Liver (tissue), 3 donors: ENCODE measurements at regions not wholly inside any gene's neighbourhood (a gene's known extent, or its start where the extent isn't known, plus 50 kb on each side); places are given as distances from the start of the nearest gene placed in this dataset.

ENCODE experiments used
- FOXA1 ChIP-seq: IDR thresholded peaks from 2 replicates; pipeline ENCODE4 v1.6.1; 2016; ENCODE audit warnings: antibody characterized with exemption
- GABPA ChIP-seq, 2 donors: IDR thresholded peaks in 1 of 2; conservative IDR thresholded peaks in 1 of 2; 2 replicates each; pipeline ENCODE4 v1.6.1; 2016; ENCODE audit warnings: antibody characterized with exemption in 2 of 2, mild to moderate bottlenecking in 1 of 2, moderate library complexity in 1 of 2
- RAD21 ChIP-seq, 2 donors: IDR thresholded peaks; 2 replicates each; pipeline ENCODE4 v1.6.1; 2016; ENCODE audit warnings: antibody characterized with exemption in 2 of 2, mild to moderate bottlenecking in 2 of 2
- YY1 ChIP-seq: IDR thresholded peaks from 2 replicates; pipeline ENCODE4 v1.6.1; 2016; ENCODE audit warnings: antibody characterized with exemption, mild to moderate bottlenecking
- TF ChIP-seq, protein P1 (sequence below): fragments of 150-350 bp; IDR thresholded peaks from 2 replicates; pipeline ENCODE4 v1.5.1; 2017; ENCODE audit warnings: improper control_type of control experiment, low read depth, low read length; ENCODE audit not compliant: missing input control
- TF ChIP-seq, protein P2 (sequence below): IDR thresholded peaks from 2 replicates; pipeline ENCODE4 v1.6.1; 2016; ENCODE audit warnings: antibody characterized with exemption
- donor health status: healthy.
- donor health status: healthy.

GRCh38 chr7:8913682-8914081 lies 480.3 kb downstream of the NXPH1 start:
- TF ChIP-seq FOXA1 (no peak), RAD21 (IDR thresholded peaks at IDR 0.05) (no peak), YY1 (no peak), GABPA (IDR thresholded peaks at IDR 0.05 in 1 of 2, conservative IDR thresholded peaks at IDR 0.05 in 1 of 2) (no peak)
- TF ChIP-seq, protein P1, sequence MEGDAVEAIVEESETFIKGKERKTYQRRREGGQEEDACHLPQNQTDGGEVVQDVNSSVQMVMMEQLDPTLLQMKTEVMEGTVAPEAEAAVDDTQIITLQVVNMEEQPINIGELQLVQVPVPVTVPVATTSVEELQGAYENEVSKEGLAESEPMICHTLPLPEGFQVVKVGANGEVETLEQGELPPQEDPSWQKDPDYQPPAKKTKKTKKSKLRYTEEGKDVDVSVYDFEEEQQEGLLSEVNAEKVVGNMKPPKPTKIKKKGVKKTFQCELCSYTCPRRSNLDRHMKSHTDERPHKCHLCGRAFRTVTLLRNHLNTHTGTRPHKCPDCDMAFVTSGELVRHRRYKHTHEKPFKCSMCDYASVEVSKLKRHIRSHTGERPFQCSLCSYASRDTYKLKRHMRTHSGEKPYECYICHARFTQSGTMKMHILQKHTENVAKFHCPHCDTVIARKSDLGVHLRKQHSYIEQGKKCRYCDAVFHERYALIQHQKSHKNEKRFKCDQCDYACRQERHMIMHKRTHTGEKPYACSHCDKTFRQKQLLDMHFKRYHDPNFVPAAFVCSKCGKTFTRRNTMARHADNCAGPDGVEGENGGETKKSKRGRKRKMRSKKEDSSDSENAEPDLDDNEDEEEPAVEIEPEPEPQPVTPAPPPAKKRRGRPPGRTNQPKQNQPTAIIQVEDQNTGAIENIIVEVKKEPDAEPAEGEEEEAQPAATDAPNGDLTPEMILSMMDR: no peak
- TF ChIP-seq, protein P2, sequence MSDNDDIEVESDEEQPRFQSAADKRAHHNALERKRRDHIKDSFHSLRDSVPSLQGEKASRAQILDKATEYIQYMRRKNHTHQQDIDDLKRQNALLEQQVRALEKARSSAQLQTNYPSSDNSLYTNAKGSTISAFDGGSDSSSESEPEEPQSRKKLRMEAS: no peak
